ENCODE measurements at regions not wholly inside any gene's neighbourhood (a gene's known extent, or its start where the extent isn't known, plus 50 kb on each side); places are given as distances from the start of the nearest gene placed in this dataset.

DNA sequence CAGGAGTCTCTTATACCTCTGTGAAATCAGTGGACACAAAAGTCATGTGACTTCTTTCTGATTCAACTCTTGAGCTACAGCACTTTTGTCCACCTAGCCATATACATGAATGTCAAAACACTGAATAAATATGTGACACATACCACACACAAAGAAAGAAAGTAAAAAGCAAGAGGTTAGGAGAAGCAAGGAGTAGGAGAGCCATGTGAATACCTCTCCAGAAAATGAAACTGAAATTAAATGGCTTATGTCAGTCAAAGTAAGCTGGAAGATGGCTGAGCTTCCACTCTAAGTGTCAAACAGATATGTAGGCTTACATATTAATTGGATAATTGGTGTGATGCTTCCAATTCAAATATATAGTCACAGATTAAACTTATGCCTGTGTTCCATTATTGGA lies 1050.5 kb downstream of the BCL11A start:
- DNase-seq (no peak), ATAC-seq (no peak)
- Histone ChIP-seq H3K27ac (ENCODE audit: low read length) (no peak overlapping the region), H3K9me3 (ENCODE audit: control insufficient read depth, low read length) (no peaks in the 10 kb centered on the region), H3K27me3 (ENCODE audit: control insufficient read depth, insufficient read depth) (no peaks in the 10 kb centered on the region), H3K4me1 (ENCODE audit: control insufficient read depth, insufficient read depth, low read length) (no peaks in the 10 kb centered on the region), H3K4me3 (ENCODE audit: low read length) (no peak overlapping the region)
- intact Hi-C loops (cut with DNase I) = no loop called here

DNA sequence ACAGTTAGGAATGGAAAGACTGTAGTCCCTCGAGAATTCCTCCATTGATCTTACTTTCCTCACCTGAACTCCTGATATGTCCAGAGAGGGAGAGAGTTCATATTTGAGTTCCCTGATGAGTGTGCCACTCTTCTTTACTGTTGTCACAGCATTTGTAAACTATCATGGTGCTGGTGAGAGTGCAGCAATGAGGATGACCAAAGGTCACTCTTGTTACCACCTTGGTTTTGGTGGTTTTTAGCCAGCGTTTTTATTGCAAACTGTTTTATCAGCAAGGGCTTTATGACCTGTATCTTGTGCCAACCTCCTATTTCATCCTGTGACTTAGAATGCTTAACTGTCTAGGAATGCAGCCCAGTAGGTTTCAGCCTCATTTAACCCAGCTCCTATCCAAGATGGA lies 1062.5 kb downstream of the BCL11A start:
- intact Hi-C loops (cut with DNase I) = no loop called here
- no peaks in the 10 kb centered on the region for H3K27me3 ChIP-seq (ENCODE audit: control insufficient read depth, insufficient read depth)
- WGBS = 84% methylated on average over 2 of the region's 2 CpGs

DNA sequence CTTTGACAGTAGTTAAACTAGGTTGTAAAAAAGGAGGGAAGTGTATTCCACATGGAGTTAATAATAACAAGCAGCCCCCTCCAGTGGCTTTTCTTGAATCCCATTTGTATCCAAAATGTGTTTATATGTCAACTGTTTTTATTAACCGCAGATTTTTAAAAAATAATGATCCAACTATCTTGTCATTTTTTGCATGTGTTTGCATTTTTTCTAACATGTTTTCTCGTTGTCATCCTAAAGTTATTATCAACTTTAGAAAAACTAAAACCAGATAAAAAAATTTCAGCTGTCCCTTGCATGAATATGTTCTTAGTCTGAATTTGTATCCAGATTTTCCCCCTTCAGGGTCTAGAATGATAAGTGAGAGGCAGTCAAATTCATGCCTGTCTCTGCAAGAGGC lies 1063.3 kb downstream of the BCL11A start:
- H3K9me3 ChIP-seq (ENCODE audit: control insufficient read depth, low read length) = no peaks in the 10 kb centered on the region
- ATAC-seq (no peak), DNase-seq (no peak)
- 70% methylated on average over 2 of the region's 2 CpGs for WGBS
- H3K27ac ChIP-seq (ENCODE audit: low read length) = no peak overlapping the region
- intact Hi-C loops (cut with DNase I) = no loop called here
- H3K4me3 ChIP-seq (ENCODE audit: low read length) = no peak overlapping the region
- H3K27me3 ChIP-seq (ENCODE audit: control insufficient read depth, insufficient read depth) = no peaks in the 10 kb centered on the region
- H3K4me1 ChIP-seq (ENCODE audit: control insufficient read depth, insufficient read depth, low read length) = no peaks in the 10 kb centered on the region

More for the DNA sequence above, 1062.5 kb downstream of the BCL11A start:
- ATAC-seq (no peak), DNase-seq (no peak)
- H3K9me3 ChIP-seq (ENCODE audit: control insufficient read depth, low read length) = no peaks in the 10 kb centered on the region
- H3K27ac ChIP-seq (ENCODE audit: low read length) = no peak overlapping the region
- H3K4me1 ChIP-seq (ENCODE audit: control insufficient read depth, insufficient read depth, low read length) = no peaks in the 10 kb centered on the region
- H3K4me3 ChIP-seq (ENCODE audit: low read length) = no peak overlapping the region

DNA sequence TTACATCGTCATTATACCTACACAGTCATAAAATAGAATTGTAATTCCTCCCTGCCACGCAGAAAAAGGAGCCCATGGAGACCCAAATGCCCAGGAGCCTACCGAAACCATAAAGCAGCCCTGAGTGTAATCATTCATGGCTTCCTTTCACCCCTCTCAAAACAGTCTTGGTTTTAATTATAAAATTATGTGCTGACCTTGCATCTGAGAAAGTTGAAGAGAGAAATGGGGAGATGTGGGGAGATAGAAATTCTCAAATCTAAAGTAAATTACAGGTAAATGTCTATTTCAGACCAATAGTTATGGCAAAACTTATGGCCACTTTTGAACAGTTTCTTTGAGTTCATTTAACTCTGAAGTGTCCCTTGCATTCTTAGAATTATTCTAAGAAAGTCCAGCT lies 1068.8 kb downstream of the BCL11A start:
- H3K4me3 ChIP-seq (ENCODE audit: low read length) = no peak overlapping the region
- no peak overlapping the region for H3K27ac ChIP-seq (ENCODE audit: low read length)
- no peaks in the 10 kb centered on the region for H3K4me1 ChIP-seq (ENCODE audit: control insufficient read depth, insufficient read depth, low read length)
- no peaks in the 10 kb centered on the region for H3K27me3 ChIP-seq (ENCODE audit: control insufficient read depth, insufficient read depth)
- 84% methylated on average over 3 of the region's 3 CpGs for WGBS
- DNase-seq (no peak), ATAC-seq (no peak)
- H3K9me3 ChIP-seq (ENCODE audit: control insufficient read depth, low read length) = no peaks in the 10 kb centered on the region
- intact Hi-C loops (cut with DNase I) = no loop called here

DNA sequence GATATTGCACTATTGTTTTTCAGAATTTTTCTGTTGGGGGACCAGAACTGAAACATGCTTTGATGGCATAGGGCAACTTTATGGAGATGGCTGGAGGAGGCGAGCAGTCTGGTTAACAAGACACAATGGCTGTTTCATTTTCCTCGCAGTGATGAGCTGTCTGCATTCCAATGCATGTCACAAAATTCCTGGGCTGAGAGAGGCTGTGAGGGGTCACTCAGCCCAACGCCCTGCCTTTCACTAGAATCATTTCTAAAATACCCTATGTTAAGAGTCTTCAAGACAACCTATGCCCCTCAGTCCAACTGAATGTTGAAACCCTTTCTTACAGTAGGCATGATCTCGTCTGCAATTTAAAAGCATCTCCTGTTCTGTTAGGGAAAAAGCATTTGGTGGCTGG lies 1090.0 kb downstream of the BCL11A start:
- no peaks in the 10 kb centered on the region for H3K4me1 ChIP-seq (ENCODE audit: control insufficient read depth, insufficient read depth, low read length)
- 43% methylated on average over 4 of the region's 4 CpGs for WGBS
- H3K27ac ChIP-seq (ENCODE audit: low read length) = no peak overlapping the region
- intact Hi-C loops (cut with DNase I) = no loop called here
- H3K4me3 ChIP-seq (ENCODE audit: low read length) = no peak overlapping the region
- DNase-seq (no peak), ATAC-seq (no peak)
- no peaks in the 10 kb centered on the region for H3K9me3 ChIP-seq (ENCODE audit: control insufficient read depth, low read length)
- no peaks in the 10 kb centered on the region for H3K27me3 ChIP-seq (ENCODE audit: control insufficient read depth, insufficient read depth)

DNA sequence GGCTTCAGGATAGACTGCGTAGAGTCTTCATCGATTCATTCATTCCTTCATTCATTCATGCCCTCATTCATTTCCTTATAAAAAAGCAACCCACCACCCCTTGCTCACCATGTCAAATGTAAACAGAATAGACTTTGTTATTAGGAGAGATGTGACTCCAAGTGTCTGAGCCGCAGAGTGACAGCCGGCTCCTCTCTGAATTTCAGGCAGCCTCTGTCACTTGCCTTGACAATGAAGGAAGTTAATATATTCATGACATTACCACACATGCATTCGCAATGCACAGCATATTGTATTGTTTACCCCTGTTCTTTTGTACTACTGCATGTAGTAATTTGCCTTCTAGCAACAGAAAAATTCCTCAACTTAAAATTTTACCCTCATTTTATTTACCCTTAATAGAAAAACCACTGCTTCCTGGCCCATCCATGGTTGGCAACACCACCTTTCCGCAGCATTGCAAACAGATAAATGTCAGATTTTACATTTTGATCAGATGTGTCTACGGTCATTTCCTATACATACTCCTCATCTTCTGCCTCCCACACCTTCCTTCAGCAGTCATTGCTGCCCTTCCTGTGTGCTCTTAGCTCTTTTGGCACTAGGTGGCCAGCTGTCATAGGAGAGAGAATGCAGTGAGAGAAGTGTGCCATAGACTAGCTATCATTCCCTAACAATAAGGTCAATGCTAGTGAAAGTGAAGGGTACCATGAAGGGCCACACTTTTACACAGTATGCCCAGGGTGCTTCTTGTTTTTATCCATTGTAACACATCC lies 1090.8 kb downstream of the BCL11A start:
- no peak for ATAC-seq
- intact Hi-C loops (cut with DNase I) = no loop called here
- Histone ChIP-seq H3K4me1 (ENCODE audit: control insufficient read depth, insufficient read depth, low read length) (no peaks in the 10 kb centered on the region), H3K4me3 (ENCODE audit: low read length) (no peak overlapping the region), H3K27me3 (ENCODE audit: control insufficient read depth, insufficient read depth) (no peaks in the 10 kb centered on the region), H3K9me3 (ENCODE audit: control insufficient read depth, low read length) (no peaks in the 10 kb centered on the region), H3K27ac (ENCODE audit: low read length) (no peak overlapping the region)
- WGBS = 71% methylated on average over 7 of the region's 7 CpGs
- DNase-seq = no peak

DNA sequence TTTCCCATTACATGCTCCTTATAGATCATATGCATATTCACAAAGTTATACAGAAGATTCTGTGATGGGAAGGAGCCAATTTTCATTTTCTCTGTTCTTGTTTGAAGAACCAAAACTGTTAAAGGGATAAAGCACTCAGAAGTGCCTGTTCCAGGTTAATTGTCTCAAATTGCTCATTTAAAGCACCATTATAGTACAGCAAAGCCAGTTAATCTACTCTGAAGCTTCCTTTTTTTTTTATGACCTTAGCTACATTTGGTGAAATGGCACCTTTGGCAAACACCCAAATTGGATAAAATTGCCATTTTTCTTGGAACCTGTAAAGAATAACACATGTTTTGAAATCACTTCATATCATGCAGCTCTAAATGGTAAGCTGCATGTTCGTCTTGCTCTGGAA lies 1092.3 kb downstream of the BCL11A start:
- no peaks in the 10 kb centered on the region for H3K27me3 ChIP-seq (ENCODE audit: control insufficient read depth, insufficient read depth)
- no peak overlapping the region for H3K4me3 ChIP-seq (ENCODE audit: low read length)
- WGBS = 33% methylated on average over 1 of the region's 1 CpG
- ATAC-seq (no peak), DNase-seq (no peak)
- H3K9me3 ChIP-seq (ENCODE audit: control insufficient read depth, low read length) = no peaks in the 10 kb centered on the region
- no peak overlapping the region for H3K27ac ChIP-seq (ENCODE audit: low read length)
- no peaks in the 10 kb centered on the region for H3K4me1 ChIP-seq (ENCODE audit: control insufficient read depth, insufficient read depth, low read length)
- intact Hi-C loops (cut with DNase I) = no loop called here

DNA sequence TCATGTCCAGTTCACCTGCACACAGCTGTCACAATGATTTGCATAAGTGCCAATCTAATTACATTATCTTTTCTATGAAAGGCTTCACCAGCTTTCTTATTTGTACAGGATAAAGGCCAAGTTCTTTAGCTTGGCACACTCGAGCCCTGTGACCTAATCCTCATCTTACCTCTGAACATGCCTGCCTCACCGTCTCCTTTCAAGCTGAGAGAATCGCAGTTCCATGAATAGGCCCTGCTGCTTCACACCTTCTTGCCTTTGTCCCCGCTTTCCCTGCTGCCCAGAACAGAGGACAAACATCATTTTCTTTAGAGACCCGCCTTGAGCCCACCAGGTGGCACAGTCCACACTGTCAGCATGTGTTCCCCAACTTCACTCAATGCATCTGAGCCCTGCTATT lies 1094.7 kb downstream of the BCL11A start:
- intact Hi-C loops (cut with DNase I) = loop anchor here in 1 of 4 donors (10.0 kb wide), 1 partner anchor 886 kb away; no protein-coding TSS in a partner anchor
- 56% methylated on average over 5 of the region's 5 CpGs for WGBS
- no peak overlapping the region for H3K27ac ChIP-seq (ENCODE audit: low read length)
- H3K27me3 ChIP-seq (ENCODE audit: control insufficient read depth, insufficient read depth) = no peaks in the 10 kb centered on the region
- no peak overlapping the region for H3K4me3 ChIP-seq (ENCODE audit: low read length)
- ATAC-seq = no peak
- H3K4me1 ChIP-seq (ENCODE audit: control insufficient read depth, insufficient read depth, low read length) = no peaks in the 10 kb centered on the region
- no peaks in the 10 kb centered on the region for H3K9me3 ChIP-seq (ENCODE audit: control insufficient read depth, low read length)
- DNase-seq = no peak

DNA sequence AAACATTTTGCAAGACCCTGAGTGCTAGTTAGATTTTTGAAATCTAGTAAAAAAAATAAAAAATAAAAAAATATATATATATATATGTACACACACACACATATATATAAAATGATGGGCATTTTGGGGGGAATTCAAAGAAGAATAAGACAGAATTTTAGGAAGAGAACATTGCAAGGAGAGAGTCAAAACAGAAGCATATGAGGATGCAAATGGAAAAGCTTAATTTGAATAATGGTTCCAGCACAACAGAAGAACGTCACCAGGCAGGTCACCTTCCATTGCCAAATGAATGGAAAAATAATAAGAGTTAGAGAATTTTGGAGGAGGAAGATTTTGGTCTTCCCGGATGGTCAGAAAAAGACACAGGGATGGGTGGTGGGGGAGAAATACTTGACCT lies 1097.2 kb downstream of the BCL11A start:
- no peak for ATAC-seq
- no peak for DNase-seq
- no peaks in the 10 kb centered on the region for H3K9me3 ChIP-seq (ENCODE audit: control insufficient read depth, low read length)
- WGBS = 79% methylated on average over 2 of the region's 2 CpGs
- no peak overlapping the region for H3K27ac ChIP-seq (ENCODE audit: low read length)
- intact Hi-C loops (cut with DNase I) = loop anchor here in 1 of 4 donors (10.0 kb wide), 1 partner anchor 889 kb away; no protein-coding TSS in a partner anchor
- H3K4me1 ChIP-seq (ENCODE audit: control insufficient read depth, insufficient read depth, low read length) = no peaks in the 10 kb centered on the region
- no peak overlapping the region for H3K4me3 ChIP-seq (ENCODE audit: low read length)
- no peaks in the 10 kb centered on the region for H3K27me3 ChIP-seq (ENCODE audit: control insufficient read depth, insufficient read depth)

DNA sequence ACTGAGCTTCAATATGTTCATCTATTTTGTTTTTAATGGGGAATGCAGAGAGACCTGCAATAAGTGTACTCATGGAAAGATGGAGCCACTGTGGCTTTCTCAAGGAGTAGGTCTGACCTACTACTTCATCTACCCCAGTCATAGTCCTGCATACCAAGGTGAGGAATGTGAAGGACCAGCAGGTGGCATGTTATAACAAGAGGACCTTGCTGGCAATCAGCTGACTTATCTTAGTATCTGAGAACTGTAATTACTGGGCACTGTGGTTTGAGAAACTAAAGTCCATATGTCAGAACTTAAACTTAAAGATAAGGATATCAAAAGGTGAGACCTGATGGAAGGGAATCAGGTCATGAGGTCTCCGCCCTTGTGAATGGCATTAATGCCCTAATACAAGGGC lies 1104.2 kb downstream of the BCL11A start:
- intact Hi-C loops (cut with DNase I) = no loop called here
- Histone ChIP-seq H3K27me3 (ENCODE audit: control insufficient read depth, insufficient read depth) (no peaks in the 10 kb centered on the region), H3K27ac (ENCODE audit: low read length) (no peak overlapping the region), H3K4me1 (ENCODE audit: control insufficient read depth, insufficient read depth, low read length) (no peaks in the 10 kb centered on the region), H3K9me3 (ENCODE audit: control insufficient read depth, low read length) (no peaks in the 10 kb centered on the region), H3K4me3 (ENCODE audit: low read length) (no peak overlapping the region)
- 75% methylated on average over 1 of the region's 1 CpG for WGBS
- no peak for DNase-seq
- no peak for ATAC-seq

DNA sequence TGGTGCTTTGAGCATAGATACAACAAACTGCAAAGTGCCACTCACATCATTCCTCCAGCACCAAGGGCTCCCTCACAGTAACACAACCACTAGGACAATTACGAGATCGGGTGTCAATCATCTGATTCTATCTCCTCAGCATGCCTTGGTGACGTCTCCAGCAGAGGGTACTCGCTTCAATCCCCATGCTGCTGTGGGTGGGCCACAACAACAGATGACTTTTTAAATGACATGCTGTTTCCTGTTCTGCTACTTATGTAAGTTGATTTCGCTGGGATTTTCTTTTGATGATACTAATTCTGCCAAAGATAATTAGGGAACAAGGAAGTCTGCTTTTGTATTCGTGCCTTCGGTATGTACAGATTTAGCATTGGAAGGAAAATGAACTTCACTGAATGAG lies 1113.0 kb downstream of the BCL11A start:
- DNase-seq (no peak), ATAC-seq (no peak)
- H3K4me3 ChIP-seq (ENCODE audit: low read length) = no peak overlapping the region
- H3K27me3 ChIP-seq (ENCODE audit: control insufficient read depth, insufficient read depth) = no peaks in the 10 kb centered on the region
- H3K27ac ChIP-seq (ENCODE audit: low read length) = no peak overlapping the region
- no peaks in the 10 kb centered on the region for H3K4me1 ChIP-seq (ENCODE audit: control insufficient read depth, insufficient read depth, low read length)
- WGBS = 60% methylated on average over 7 of the region's 7 CpGs
- H3K9me3 ChIP-seq (ENCODE audit: control insufficient read depth, low read length) = no peaks in the 10 kb centered on the region
- intact Hi-C loops (cut with DNase I) = no loop called here

DNA sequence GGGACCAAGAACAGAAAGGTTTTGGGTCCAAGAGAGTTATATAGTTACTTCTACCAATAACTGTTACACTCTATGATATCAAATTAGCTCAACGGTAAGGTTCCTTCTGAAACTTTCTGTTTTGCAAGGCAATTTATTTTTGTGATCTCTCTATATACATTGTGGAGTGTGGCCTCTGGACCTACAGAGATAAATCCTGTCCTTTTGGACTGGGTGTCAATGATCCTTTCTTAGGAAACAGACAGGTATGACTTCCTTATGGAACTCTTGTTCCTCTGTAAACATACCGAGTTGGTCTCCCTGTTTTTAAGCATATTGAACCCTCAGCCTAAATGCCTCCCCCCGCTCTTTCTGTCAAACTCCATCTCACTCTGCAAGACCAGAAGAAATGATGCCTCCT lies 1117.8 kb downstream of the BCL11A start:
- no peaks in the 10 kb centered on the region for H3K4me1 ChIP-seq (ENCODE audit: control insufficient read depth, insufficient read depth, low read length)
- DNase-seq = no peak
- no peak overlapping the region for H3K27ac ChIP-seq (ENCODE audit: low read length)
- WGBS = 86% methylated on average over 3 of the region's 3 CpGs
- H3K27me3 ChIP-seq (ENCODE audit: control insufficient read depth, insufficient read depth) = no peaks in the 10 kb centered on the region
- no peaks in the 10 kb centered on the region for H3K9me3 ChIP-seq (ENCODE audit: control insufficient read depth, low read length)
- no peak overlapping the region for H3K4me3 ChIP-seq (ENCODE audit: low read length)
- intact Hi-C loops (cut with DNase I) = no loop called here
- ATAC-seq = no peak
